DOHH2 (cell line): ENCODE measurements at regions not wholly inside any gene's neighbourhood (a gene's known extent, or its start where the extent isn't known, plus 50 kb on each side); places are given as distances from the start of the nearest gene placed in this dataset.

Experiments
- H3F3A ChIP-seq: fragments of 200-600 bp; sonication (generic), shearing (Covaris generic); 2 replicates; pipeline ENCODE4 v1.6.0; 2016; ENCODE audit warnings: antibody characterized with exemption, mild to moderate bottlenecking; ENCODE audit not compliant: control insufficient read depth, insufficient read depth
- H3K27ac ChIP-seq: fragments of 200-600 bp; sonication (generic); 2 replicates; pipeline ENCODE4 v1.5.1; 2014; ENCODE audit warnings: low read depth, mild to moderate bottlenecking, low read length, moderate library complexity
- H3K27me3 ChIP-seq: fragments of 200-600 bp; sonication (generic); 2 replicates; pipeline ENCODE4 v1.6.1; 2014; ENCODE audit warnings: mild to moderate bottlenecking, low read length, mixed read lengths; ENCODE audit not compliant: control insufficient read depth
- H3K36me3 ChIP-seq: fragments of 200-600 bp; sonication (generic); 2 replicates; pipeline ENCODE4 v1.6.1; 2014; ENCODE audit warnings: mild to moderate bottlenecking, low read length, moderate library complexity, mixed read lengths; ENCODE audit not compliant: control insufficient read depth
- H3K4me1 ChIP-seq: fragments of 200-600 bp; sonication (generic); 2 replicates; pipeline ENCODE4 v1.6.1; 2014; ENCODE audit warnings: mild to moderate bottlenecking, low read length, mixed read lengths; ENCODE audit not compliant: control insufficient read depth
- H3K4me2 ChIP-seq: fragments of 200-600 bp; sonication (generic); 2 replicates; pipeline ENCODE4 v1.6.0; 2014; ENCODE audit warnings: mild to moderate bottlenecking, low read length, moderate library complexity
- H3K4me3 ChIP-seq: fragments of 200-600 bp; sonication (generic); 2 replicates; pipeline ENCODE4 v1.5.1; 2014; ENCODE audit warnings: mild to moderate bottlenecking, low read length, mixed read lengths
- H3K79me2 ChIP-seq: fragments of 200-600 bp; sonication (generic); 2 replicates; pipeline ENCODE4 v1.6.1; 2014; ENCODE audit warnings: mild to moderate bottlenecking, low read length, mixed read lengths; ENCODE audit not compliant: control insufficient read depth
- H3K9me2 ChIP-seq: fragments of 200-600 bp; sonication (generic); replicated peaks from 2 replicates; pipeline ENCODE4 v1.6.1; 2014; ENCODE audit warnings: mild to moderate bottlenecking, low read length, mixed read lengths; ENCODE audit not compliant: control insufficient read depth
- H3K9me3 ChIP-seq: fragments of 200-600 bp; sonication (generic); 2 replicates; pipeline ENCODE4 v1.6.1; 2014; ENCODE audit warnings: antibody characterized with exemption, low read length, mixed read lengths; ENCODE audit not compliant: control insufficient read depth, insufficient read depth
- H4K20me1 ChIP-seq: fragments of 200-600 bp; sonication (generic); 2 replicates; pipeline ENCODE4 v1.6.0; 2014; ENCODE audit warnings: low read depth, mild to moderate bottlenecking, antibody characterized with exemption, low read length, moderate library complexity; ENCODE audit not compliant: control insufficient read depth, insufficient read depth
- EZH2phosphoT487 ChIP-seq: fragments of 200-600 bp; sonication (generic); IDR thresholded peaks from 2 replicates; pipeline ENCODE4 v1.6.1; 2017; ENCODE audit warnings: borderline replicate concordance, mild to moderate bottlenecking, antibody characterized with exemption, low read length, moderate library complexity, mixed read lengths
- TF ChIP-seq, protein P1 (sequence below): fragments of 200-600 bp; sonication (generic); IDR thresholded peaks from one replicate; pipeline ENCODE4 v1.5.1; 2014; ENCODE audit warnings: antibody characterized with exemption, mild to moderate bottlenecking, low read depth, low read length; ENCODE audit not compliant: poor library complexity, severe bottlenecking

DNA sequence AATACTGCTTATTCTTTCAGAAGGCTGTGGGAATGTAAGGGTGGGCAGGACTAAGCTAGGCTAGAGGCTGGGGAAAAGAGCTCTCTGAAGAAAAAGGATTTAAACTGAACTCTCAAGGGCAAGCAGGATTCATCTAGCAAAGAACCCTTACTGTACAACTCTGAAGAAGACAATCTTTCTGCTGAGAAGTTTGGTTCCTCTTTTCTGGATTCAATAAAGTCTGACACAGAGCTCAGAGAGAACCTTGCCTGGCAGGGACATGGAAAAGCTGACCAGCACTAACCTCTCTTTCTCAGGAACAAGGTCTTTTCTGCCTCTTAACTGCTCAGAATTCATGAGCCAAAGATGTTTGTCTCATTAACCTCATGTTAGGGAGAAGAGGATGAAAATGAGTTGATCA is 388.4 kb upstream of the DDI1 start:
- H3K79me2 ChIP-seq: no peaks in the 10 kb centered on the region
- no peak overlapping the region for H3K4me3 ChIP-seq
- peaks cover 4% of the 10 kb centered on the region; the same call in 1 of the 2 replicates for H3K9me3 ChIP-seq
- TF ChIP-seq, protein P1, sequence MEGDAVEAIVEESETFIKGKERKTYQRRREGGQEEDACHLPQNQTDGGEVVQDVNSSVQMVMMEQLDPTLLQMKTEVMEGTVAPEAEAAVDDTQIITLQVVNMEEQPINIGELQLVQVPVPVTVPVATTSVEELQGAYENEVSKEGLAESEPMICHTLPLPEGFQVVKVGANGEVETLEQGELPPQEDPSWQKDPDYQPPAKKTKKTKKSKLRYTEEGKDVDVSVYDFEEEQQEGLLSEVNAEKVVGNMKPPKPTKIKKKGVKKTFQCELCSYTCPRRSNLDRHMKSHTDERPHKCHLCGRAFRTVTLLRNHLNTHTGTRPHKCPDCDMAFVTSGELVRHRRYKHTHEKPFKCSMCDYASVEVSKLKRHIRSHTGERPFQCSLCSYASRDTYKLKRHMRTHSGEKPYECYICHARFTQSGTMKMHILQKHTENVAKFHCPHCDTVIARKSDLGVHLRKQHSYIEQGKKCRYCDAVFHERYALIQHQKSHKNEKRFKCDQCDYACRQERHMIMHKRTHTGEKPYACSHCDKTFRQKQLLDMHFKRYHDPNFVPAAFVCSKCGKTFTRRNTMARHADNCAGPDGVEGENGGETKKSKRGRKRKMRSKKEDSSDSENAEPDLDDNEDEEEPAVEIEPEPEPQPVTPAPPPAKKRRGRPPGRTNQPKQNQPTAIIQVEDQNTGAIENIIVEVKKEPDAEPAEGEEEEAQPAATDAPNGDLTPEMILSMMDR: no peak
- no peak for TF ChIP-seq EZH2phosphoT487
- H3K36me3 ChIP-seq: no peaks in the 10 kb centered on the region
- H3K4me2 ChIP-seq: no peak overlapping the region
- no peaks in the 10 kb centered on the region for H3K27me3 ChIP-seq
- no peaks in the 10 kb centered on the region for H3K9me2 ChIP-seq
- no peaks in the 10 kb centered on the region for H3F3A ChIP-seq
- H3K27ac ChIP-seq: no peak overlapping the region
- H4K20me1 ChIP-seq: no peaks in the 10 kb centered on the region
- H3K4me1 ChIP-seq: peaks cover 13% of the 10 kb centered on the region

DNA sequence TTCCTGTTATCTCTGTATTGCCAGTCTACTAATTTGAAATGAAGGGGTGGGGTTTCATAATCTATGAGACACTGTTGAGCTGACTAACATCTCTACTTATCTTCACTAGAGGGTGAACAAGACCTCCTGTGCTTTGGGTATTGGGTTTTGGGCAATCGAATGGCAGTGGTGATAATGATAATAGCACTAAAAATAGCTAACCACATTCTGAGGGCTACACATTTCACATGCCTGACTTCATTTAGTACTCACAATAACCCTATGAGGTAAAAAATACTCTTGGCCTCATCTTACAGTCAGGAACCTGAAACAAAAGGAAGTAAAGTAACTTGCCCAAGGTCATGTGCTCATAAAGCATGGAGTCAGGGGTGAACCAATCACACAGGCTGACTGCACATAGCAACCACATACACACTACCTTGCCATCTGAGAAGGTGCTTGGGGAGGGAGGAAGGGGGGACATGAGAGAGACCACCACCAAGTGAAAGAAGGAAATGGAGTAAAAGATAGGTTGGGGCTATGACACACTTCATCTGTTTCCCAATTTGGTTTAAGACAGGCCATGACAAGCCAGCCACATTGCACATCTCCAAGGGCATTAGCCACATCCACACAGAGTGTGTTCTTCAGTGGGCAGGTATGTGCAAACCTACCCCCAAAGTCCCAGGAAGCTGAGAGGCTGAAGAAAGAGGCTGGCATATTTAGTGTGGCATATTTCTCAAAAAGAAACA is 387.6 kb upstream of the DDI1 start:
- Histone ChIP-seq H3K36me3 (no peaks in the 10 kb centered on the region), H3K4me2 (no peak overlapping the region), H3K4me1 (peaks cover 13% of the 10 kb centered on the region), H3K27ac (no peak overlapping the region), H4K20me1 (no peaks in the 10 kb centered on the region), H3K27me3 (no peaks in the 10 kb centered on the region), H3F3A (no peaks in the 10 kb centered on the region), H3K79me2 (no peaks in the 10 kb centered on the region), H3K9me3 (peaks cover 4% of the 10 kb centered on the region; the same call in 1 of the 2 replicates), H3K4me3 (no peak overlapping the region), H3K9me2 (no peaks in the 10 kb centered on the region)
- no peak for TF ChIP-seq EZH2phosphoT487
- TF ChIP-seq, protein P1: no peak

DNA sequence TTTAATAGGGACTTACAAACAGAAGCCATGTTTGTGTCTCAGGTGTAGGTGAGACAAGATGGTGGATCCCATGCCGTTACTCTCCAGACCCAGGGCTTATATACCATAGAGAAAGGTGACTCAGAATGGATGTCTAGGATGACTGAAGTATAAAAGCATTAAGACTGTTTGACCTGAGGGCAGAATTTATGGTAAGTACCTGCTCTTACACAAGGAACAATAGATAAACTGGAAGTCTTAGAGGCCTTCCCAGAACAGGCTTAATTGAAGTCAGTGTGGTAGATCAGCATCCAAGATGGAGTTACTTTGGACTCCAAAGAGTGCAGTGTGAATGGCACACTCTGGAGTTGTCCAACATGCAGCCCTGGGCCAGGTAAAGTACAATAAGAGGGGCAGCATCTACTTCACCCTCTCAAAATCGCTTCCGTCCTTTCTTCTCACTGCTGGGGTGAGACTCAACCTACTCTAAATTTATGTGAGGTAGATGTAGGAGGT is 387.0 kb upstream of the DDI1 start:
- no peaks in the 10 kb centered on the region for H3F3A ChIP-seq
- TF ChIP-seq EZH2phosphoT487: no peak
- TF ChIP-seq, protein P1: no peak
- no peaks in the 10 kb centered on the region for H3K9me2 ChIP-seq
- H3K4me2 ChIP-seq: no peak overlapping the region
- no peaks in the 10 kb centered on the region for H3K36me3 ChIP-seq
- H3K79me2 ChIP-seq: no peaks in the 10 kb centered on the region
- H3K4me1 ChIP-seq: peaks cover 13% of the 10 kb centered on the region
- H3K27ac ChIP-seq: no peak overlapping the region
- H3K27me3 ChIP-seq: no peaks in the 10 kb centered on the region
- H3K9me3 ChIP-seq: peaks cover 4% of the 10 kb centered on the region; the same call in 1 of the 2 replicates
- H4K20me1 ChIP-seq: no peaks in the 10 kb centered on the region
- no peak overlapping the region for H3K4me3 ChIP-seq
